ENCODE measurements at regions not wholly inside any gene's neighbourhood (a gene's known extent, or its start where the extent isn't known, plus 50 kb on each side); places are given as distances from the start of the nearest gene placed in this dataset.

DNA sequence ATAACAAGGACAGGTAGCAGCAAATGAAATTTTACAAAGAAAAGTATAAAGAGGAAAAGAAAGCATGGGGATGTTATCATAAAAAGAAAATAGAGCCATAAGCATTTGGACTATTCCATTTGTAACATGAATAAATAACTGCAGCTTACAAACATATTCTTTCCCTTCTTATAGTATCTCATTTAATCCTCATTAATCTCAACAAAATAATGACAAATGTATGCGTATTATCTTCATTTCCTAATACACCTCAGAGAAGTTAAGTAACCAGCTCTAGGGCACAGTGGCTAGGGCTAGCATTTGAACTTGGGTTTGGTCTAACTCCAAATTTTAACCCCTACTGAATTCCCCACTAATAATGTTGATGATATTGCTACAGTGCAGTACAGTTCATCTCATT lies 175.5 kb upstream of the POU5F2 start:
- no peak overlapping the region for H2BK5ac ChIP-seq (ENCODE audit: low read depth, low read length)
- no peak overlapping the region for H3K23ac ChIP-seq (ENCODE audit: insufficient read length)
- POLR2A ChIA-PET (ENCODE audit: partially characterized antibody), result no interaction called here
- H2BK120ac ChIP-seq (replicated peaks; ENCODE audit: low read depth, low read length), result no peak overlapping the region
- no peak overlapping the region for H2BK12ac ChIP-seq (ENCODE audit: low read depth, low read length)
- H3K27ac ChIP-seq (ENCODE audit: low read depth, low read length), result no peak overlapping the region
- H3K27me3 ChIP-seq (replicated peaks in 1 of 4; ENCODE audit: control insufficient read depth in 3 of 4, extremely low read depth in 1 of 4, insufficient read depth in 3 of 4, low read length in 3 of 4), result no peaks in the 10 kb centered on the region
- CTCF ChIA-PET (ENCODE audit: partially characterized antibody), result interaction anchor here (0.7 to 2.4 kb wide), 4 partner anchors 8 to 1027 kb away, joined by 3 to 10 read pairs (median 6); no protein-coding TSS in a partner anchor
- no peak overlapping the region for H3K4me2 ChIP-seq (ENCODE audit: insufficient read depth in 1 of 2, low read depth in 2 of 2, low read length in 2 of 2)
- H4K91ac ChIP-seq (replicated peaks; ENCODE audit: insufficient read length, low read length), result no peak overlapping the region
- no peak overlapping the region for H2AK5ac ChIP-seq (ENCODE audit: low read depth, low read length)
- H3K23me2 ChIP-seq (ENCODE audit: low read depth, low read length), result no peaks in the 10 kb centered on the region
- no peaks in the 10 kb centered on the region for H4K20me1 ChIP-seq (replicated peaks in 1 of 2; ENCODE audit: control insufficient read depth in 1 of 2, insufficient read depth in 2 of 2, low read length in 2 of 2)
- H4K8ac ChIP-seq (ENCODE audit: extremely low read depth, insufficient read depth, low read length), result no peak overlapping the region
- no peaks in the 10 kb centered on the region for H3K9me3 ChIP-seq (ENCODE audit: insufficient read depth in 2 of 2, low read depth in 1 of 2, low read length in 1 of 2)
- no peaks in the 10 kb centered on the region for H3K36me3 ChIP-seq (ENCODE audit: control insufficient read depth in 2 of 4, insufficient read depth in 4 of 4, low read length in 3 of 4)
- H4K5ac ChIP-seq (ENCODE audit: insufficient read length, low read depth, low read length), result no peak overlapping the region
- H3K4me3 ChIP-seq (ENCODE audit: extremely low read depth in 1 of 4, insufficient read depth in 2 of 4, low read depth in 3 of 4, low read length in 4 of 4), result no peak overlapping the region
- no peak overlapping the region for H2BK20ac ChIP-seq (ENCODE audit: low read length)
- H3K9ac ChIP-seq (replicated peaks in 1 of 4; ENCODE audit: extremely low read depth in 1 of 4, low read depth in 3 of 4, low read length in 3 of 4), result no peak overlapping the region
- no peak for DNase-seq (ENCODE audit: low read depth in 1 of 2, low spot score in 2 of 2)
- H2BK15ac ChIP-seq (ENCODE audit: low read length), result no peak overlapping the region
- no peak for FAIRE-seq
- no peak overlapping the region for H3K4ac ChIP-seq (replicated peaks; ENCODE audit: insufficient read length, low read depth, low read length)
- H3K79me1 ChIP-seq (ENCODE audit: low read depth, low read length), result no peaks in the 10 kb centered on the region
- H3K4me1 ChIP-seq (replicated peaks in 1 of 4; ENCODE audit: control insufficient read depth in 3 of 4, insufficient read depth in 4 of 4, low read length in 3 of 4), result no peaks in the 10 kb centered on the region
- no peaks in the 10 kb centered on the region for H3K79me2 ChIP-seq (ENCODE audit: control insufficient read depth in 1 of 2, insufficient read depth in 2 of 2, low read length in 2 of 2)
- no peak overlapping the region for H3K56ac ChIP-seq (replicated peaks; ENCODE audit: insufficient read length, low read depth, low read length)
- WGBS, 2 experiments (ENCODE audit: extremely low coverage in 1 of 2, insufficient coverage in 1 of 2, insufficient read length in 1 of 2, insufficient replicate concordance in 2 of 2, low coverage in 1 of 2, low lambda C conversion rate in 2 of 2, missing lambda C conversion rate in 1 of 2), result 88% methylated on average over 1 of the region's 1 CpG; no CpG with 5 or more reads in 1 of the 2 experiments
- no peak overlapping the region for H2AFZ ChIP-seq (ENCODE audit: low read length)
- H3K14ac ChIP-seq (ENCODE audit: insufficient read length), result no peak overlapping the region
- H3K18ac ChIP-seq (ENCODE audit: extremely low read depth, low read length), result no peak overlapping the region
- TF ChIP-seq ZNF274 (IDR thresholded peaks at IDR 0.05; ENCODE audit: borderline replicate concordance, extremely low read depth, low read length) (no peak), SRF (IDR thresholded peaks at IDR 0.05; ENCODE audit: low read depth, low read length) (no peak), CBX5 (IDR thresholded peaks at IDR 0.05; ENCODE audit: low read depth, low read length) (no peak)

Data from H1 (cell line).